ENCODE measurements at regions not wholly inside any gene's neighbourhood (a gene's known extent, or its start where the extent isn't known, plus 50 kb on each side); places are given as distances from the start of the nearest gene placed in this dataset.

- no peak for TF ChIP-seq MAX (IDR thresholded peaks at IDR 0.05; ENCODE audit: low read depth, low read length)
- no peak for TF ChIP-seq CTCF (IDR thresholded peaks at IDR 0.05; ENCODE audit: low read depth, low read length)
- no peak for TF ChIP-seq POLR2A (IDR thresholded peaks at IDR 0.05; ENCODE audit: extremely low read depth, insufficient read length)
Observed at GRCh38 chr14:82725213-82725612, 1191.6 kb upstream of the SEL1L start.

All from NB4 (cell line).